Liver (tissue), 8 donors: ENCODE measurements at regions not wholly inside any gene's neighbourhood (a gene's known extent, or its start where the extent isn't known, plus 50 kb on each side); places are given as distances from the start of the nearest gene placed in this dataset.

ENCODE experiments used
- DNase-seq: peaks from one replicate; pipeline ENCODE4 v3.0.0-alpha.2; 2017; ENCODE audit warnings: low spot score
- H3K27ac ChIP-seq, 2 donors: one replicate each; pipeline ENCODE4 v1.7.0; 2013; ENCODE audit warnings: inconsistent platforms in 2 of 2, low read length in 2 of 2, control low read depth in 1 of 2, low read depth in 1 of 2, mild to moderate bottlenecking in 1 of 2
- H3K27me3 ChIP-seq, 4 donors: one replicate each; pipeline versions ENCODE4 v1.6.1 to v1.7.0; 2013; ENCODE audit warnings: low read length in 3 of 4, inconsistent platforms in 1 of 4, mild to moderate bottlenecking in 1 of 4, moderate library complexity in 1 of 4; ENCODE audit not compliant: control insufficient read depth in 4 of 4, insufficient read depth in 4 of 4
- H3K36me3 ChIP-seq, 4 donors: one replicate each; pipeline versions ENCODE4 v1.6.1 to v1.7.0; 2013; ENCODE audit warnings: low read length in 3 of 4, mild to moderate bottlenecking in 3 of 4, low read depth in 1 of 4, moderate library complexity in 1 of 4; ENCODE audit not compliant: control insufficient read depth in 4 of 4, insufficient read depth in 3 of 4
- H3K4me1 ChIP-seq, 4 donors: one replicate each; pipeline versions ENCODE4 v1.6.1 to v1.7.0; 2013; ENCODE audit warnings: low read length in 3 of 4, mild to moderate bottlenecking in 3 of 4, moderate library complexity in 1 of 4; ENCODE audit not compliant: control insufficient read depth in 4 of 4, insufficient read depth in 4 of 4
- H3K4me3 ChIP-seq, 3 donors: one replicate each; pipeline versions ENCODE4 v1.6.1 to v1.7.0; 2013; ENCODE audit warnings: low read length in 3 of 3, control low read depth in 1 of 3, low read depth in 1 of 3, mild to moderate bottlenecking in 1 of 3
- H3K9ac ChIP-seq, 2 donors: one replicate each; pipeline ENCODE4 v1.7.0; 2013; ENCODE audit warnings: low read length in 2 of 2, mild to moderate bottlenecking in 2 of 2, moderate library complexity in 2 of 2, control low read depth in 1 of 2, low read depth in 1 of 2
- H3K9me3 ChIP-seq, 4 donors: one replicate each; pipeline versions ENCODE4 v1.6.1 to v1.7.0; 2013; ENCODE audit warnings: low read length in 3 of 4; ENCODE audit not compliant: control insufficient read depth in 4 of 4
- EGR1 ChIP-seq, 2 donors: IDR thresholded peaks; 2 replicates each; pipeline ENCODE4 v1.6.1; 2016 to 2018; ENCODE audit warnings: antibody characterized with exemption in 2 of 2, low read depth in 2 of 2
- FOXA1 ChIP-seq: IDR thresholded peaks from 2 replicates; pipeline ENCODE4 v1.6.1; 2016; ENCODE audit warnings: antibody characterized with exemption
- FOXA2 ChIP-seq: IDR thresholded peaks from 2 replicates; pipeline ENCODE4 v1.6.1; 2016; ENCODE audit warnings: antibody characterized with exemption
- HNF4G ChIP-seq: IDR thresholded peaks from 2 replicates; pipeline ENCODE4 v1.6.1; 2016; ENCODE audit warnings: antibody characterized with exemption
- JUND ChIP-seq, 2 donors: IDR thresholded peaks; 2 replicates each; pipeline ENCODE4 v1.6.1; 2016; ENCODE audit warnings: antibody characterized with exemption in 2 of 2
- NR2F2 ChIP-seq: IDR thresholded peaks from 2 replicates; pipeline ENCODE4 v1.6.1; 2016; ENCODE audit warnings: antibody characterized with exemption
- RAD21 ChIP-seq, 2 donors: IDR thresholded peaks; 2 replicates each; pipeline ENCODE4 v1.6.1; 2016; ENCODE audit warnings: antibody characterized with exemption in 2 of 2, mild to moderate bottlenecking in 2 of 2
- RXRA ChIP-seq, 2 donors: IDR thresholded peaks; 2 replicates each; pipeline ENCODE4 v1.6.1; 2017 to 2018; ENCODE audit warnings: antibody characterized with exemption in 2 of 2, mild to moderate bottlenecking in 1 of 2
- SP1 ChIP-seq: IDR thresholded peaks from 2 replicates; pipeline ENCODE4 v1.6.1; 2018; ENCODE audit warnings: antibody characterized with exemption, mild to moderate bottlenecking
- TAF1 ChIP-seq: conservative IDR thresholded peaks from 2 replicates; pipeline ENCODE4 v1.6.1; 2016; ENCODE audit warnings: antibody characterized with exemption, mild to moderate bottlenecking
- YY1 ChIP-seq: IDR thresholded peaks from 2 replicates; pipeline ENCODE4 v1.6.1; 2016; ENCODE audit warnings: antibody characterized with exemption, mild to moderate bottlenecking
- ZBTB33 ChIP-seq: IDR thresholded peaks from 2 replicates; pipeline ENCODE4 v1.6.1; 2016; ENCODE audit warnings: antibody characterized with exemption
- WGBS: extraction: QIAGEN DNeasy Blood & Tissue Kit; methylation state at CpG from one replicate; pipeline ENCODE4 v1.1.7; 2013; 5-methylcytosine and 5-hydroxymethylcytosine counted together
- TF ChIP-seq, protein P1 (sequence below): IDR thresholded peaks from 2 replicates; pipeline ENCODE4 v1.6.1; 2016; ENCODE audit warnings: antibody characterized with exemption
- TF ChIP-seq, protein P2 (sequence below): IDR thresholded peaks from 2 replicates; pipeline ENCODE4 v1.6.1; 2016; ENCODE audit warnings: antibody characterized with exemption
- TF ChIP-seq, protein P3 (sequence below): fragments of 150-350 bp; IDR thresholded peaks from 2 replicates; pipeline ENCODE4 v1.5.1; 2017; ENCODE audit warnings: improper control_type of control experiment, low read depth, low read length; ENCODE audit not compliant: missing input control
- donor health status: healthy.
- donor health status: healthy.
- donor health status: healthy.
- donor health status: healthy.
- donor health status: healthy.

- TF ChIP-seq ZBTB33 (no peak), TAF1 (no peak), FOXA2 (no peak)
Observed at GRCh38 chr18:56258178-56258577, 380.2 kb downstream of the TXNL1 start (continued).

DNA sequence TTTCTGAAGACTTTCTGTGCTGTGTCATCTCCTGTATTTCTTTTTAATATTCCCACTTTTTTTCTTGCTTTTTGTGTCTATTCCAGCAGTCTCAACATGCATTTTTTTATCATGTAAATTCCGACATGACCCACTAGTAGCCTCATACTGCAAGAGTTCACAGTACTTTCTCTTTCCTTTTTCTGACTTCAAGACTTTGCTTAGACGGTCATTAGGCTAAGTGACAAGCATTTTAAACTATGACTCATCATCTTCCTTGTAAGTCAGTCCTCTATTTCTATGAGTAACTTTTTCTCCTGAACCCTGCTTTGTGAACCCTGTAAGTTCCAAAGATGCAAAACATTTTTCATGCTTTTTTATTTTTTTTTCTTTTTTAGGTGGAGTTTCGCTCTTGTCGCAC lies 381.2 kb downstream of the TXNL1 start:
- H3K27ac ChIP-seq, result no peak overlapping the region
- DNase-seq, result no peak
- no peaks in the 10 kb centered on the region for H3K27me3 ChIP-seq
- H3K9me3 ChIP-seq, result no peaks in the 10 kb centered on the region
- WGBS, result 81% methylated on average over 4 of the region's 4 CpGs
- TF ChIP-seq, protein P1, sequence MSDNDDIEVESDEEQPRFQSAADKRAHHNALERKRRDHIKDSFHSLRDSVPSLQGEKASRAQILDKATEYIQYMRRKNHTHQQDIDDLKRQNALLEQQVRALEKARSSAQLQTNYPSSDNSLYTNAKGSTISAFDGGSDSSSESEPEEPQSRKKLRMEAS, result no peak
- TF ChIP-seq JUND (IDR thresholded peaks at IDR 0.05) (peak; percentile 43 to 74), NR2F2 (no peak), RXRA (IDR thresholded peaks at IDR 0.05) (peak in 1 of 2 donors; percentile 36), RAD21 (IDR thresholded peaks at IDR 0.05) (peak; percentile 17 to 24), EGR1 (IDR thresholded peaks at IDR 0.05; ENCODE audit: low read depth in 2 of 2) (no peak)
- H3K9ac ChIP-seq, result no peak overlapping the region
- no peaks in the 10 kb centered on the region for H3K36me3 ChIP-seq
- H3K4me3 ChIP-seq, result no peak overlapping the region
- peaks cover 0 to 4% (median 0%) of the 10 kb centered on the region in 4 donors for H3K4me1 ChIP-seq

DNA sequence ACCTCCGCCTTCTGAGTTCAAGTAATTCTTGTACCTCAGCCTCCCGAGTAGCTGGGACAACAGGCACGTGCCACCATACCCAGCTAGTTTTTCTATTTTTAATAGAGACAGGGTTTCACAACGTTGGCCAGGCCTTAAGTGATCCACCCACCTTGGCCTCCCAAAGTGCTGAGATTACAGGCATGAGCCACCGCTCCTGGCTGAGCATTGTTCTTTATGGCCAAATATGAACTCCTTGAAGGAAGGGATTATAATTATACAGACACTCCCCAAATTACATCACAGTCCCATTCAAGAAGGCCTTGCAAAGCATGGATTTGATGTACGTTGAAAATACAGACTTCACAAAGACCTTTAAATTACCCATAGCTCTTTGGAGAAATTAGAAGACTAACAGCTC lies 381.7 kb downstream of the TXNL1 start:
- Histone ChIP-seq H3K27ac (no peak overlapping the region), H3K27me3 (no peaks in the 10 kb centered on the region), H3K9me3 (no peaks in the 10 kb centered on the region), H3K36me3 (no peaks in the 10 kb centered on the region), H3K9ac (no peak overlapping the region), H3K4me3 (no peak overlapping the region), H3K4me1 (peaks cover 0 to 4% (median 0%) of the 10 kb centered on the region in 4 donors)
- 91% methylated on average over 6 of the region's 6 CpGs for WGBS
- no peak for DNase-seq
- TF ChIP-seq TAF1 (no peak), SP1 (no peak), JUND (IDR thresholded peaks at IDR 0.05) (no peak), ZBTB33 (no peak), FOXA2 (no peak), RAD21 (IDR thresholded peaks at IDR 0.05) (no peak), NR2F2 (no peak), YY1 (no peak), RXRA (IDR thresholded peaks at IDR 0.05) (no peak), EGR1 (IDR thresholded peaks at IDR 0.05; ENCODE audit: low read depth in 2 of 2) (no peak), HNF4G (no peak), FOXA1 (no peak)
- TF ChIP-seq, protein P2, sequence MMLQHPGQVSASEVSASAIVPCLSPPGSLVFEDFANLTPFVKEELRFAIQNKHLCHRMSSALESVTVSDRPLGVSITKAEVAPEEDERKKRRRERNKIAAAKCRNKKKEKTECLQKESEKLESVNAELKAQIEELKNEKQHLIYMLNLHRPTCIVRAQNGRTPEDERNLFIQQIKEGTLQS, result no peak
- TF ChIP-seq, protein P3, sequence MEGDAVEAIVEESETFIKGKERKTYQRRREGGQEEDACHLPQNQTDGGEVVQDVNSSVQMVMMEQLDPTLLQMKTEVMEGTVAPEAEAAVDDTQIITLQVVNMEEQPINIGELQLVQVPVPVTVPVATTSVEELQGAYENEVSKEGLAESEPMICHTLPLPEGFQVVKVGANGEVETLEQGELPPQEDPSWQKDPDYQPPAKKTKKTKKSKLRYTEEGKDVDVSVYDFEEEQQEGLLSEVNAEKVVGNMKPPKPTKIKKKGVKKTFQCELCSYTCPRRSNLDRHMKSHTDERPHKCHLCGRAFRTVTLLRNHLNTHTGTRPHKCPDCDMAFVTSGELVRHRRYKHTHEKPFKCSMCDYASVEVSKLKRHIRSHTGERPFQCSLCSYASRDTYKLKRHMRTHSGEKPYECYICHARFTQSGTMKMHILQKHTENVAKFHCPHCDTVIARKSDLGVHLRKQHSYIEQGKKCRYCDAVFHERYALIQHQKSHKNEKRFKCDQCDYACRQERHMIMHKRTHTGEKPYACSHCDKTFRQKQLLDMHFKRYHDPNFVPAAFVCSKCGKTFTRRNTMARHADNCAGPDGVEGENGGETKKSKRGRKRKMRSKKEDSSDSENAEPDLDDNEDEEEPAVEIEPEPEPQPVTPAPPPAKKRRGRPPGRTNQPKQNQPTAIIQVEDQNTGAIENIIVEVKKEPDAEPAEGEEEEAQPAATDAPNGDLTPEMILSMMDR, result no peak
- TF ChIP-seq, protein P1, result no peak
